Colonic mucosa (tissue), 4 donors: ENCODE measurements at regions not wholly inside any gene's neighbourhood (a gene's known extent, or its start where the extent isn't known, plus 50 kb on each side); places are given as distances from the start of the nearest gene placed in this dataset.

Experiments used
- DNase-seq: peaks from one replicate; pipeline ENCODE4 v3.0.0-alpha.2; 2020
- H3K27ac ChIP-seq: fragments of 200-600 bp; one replicate; pipeline ENCODE4 v1.8.0; 2021
- H3K27me3 ChIP-seq: fragments of 200-600 bp; one replicate; pipeline ENCODE4 v1.8.0; 2021
- H3K36me3 ChIP-seq: fragments of 200-600 bp; one replicate; pipeline ENCODE4 v1.8.0; 2021
- H3K4me1 ChIP-seq: fragments of 200-600 bp; one replicate; pipeline ENCODE4 v1.8.0; 2021; ENCODE audit warnings: mild to moderate bottlenecking
- H3K4me3 ChIP-seq: fragments of 200-600 bp; one replicate; pipeline ENCODE4 v1.8.0; 2021
- H3K9ac ChIP-seq, 2 donors: one replicate each; pipeline ENCODE4 v1.7.0; 2013; ENCODE audit warnings: control low read depth in 2 of 2, low read depth in 2 of 2, low read length in 2 of 2
- H3K9me3 ChIP-seq: fragments of 200-600 bp; one replicate; pipeline ENCODE4 v1.8.0; 2021
- intact Hi-C: fragments of 100-400 bp; cut with DNase I; formaldehyde crosslinking; loops from one replicate; pipeline ENCODE4 v1.14.1; 2022
- TF ChIP-seq, protein P1 (sequence below): fragments of 200-600 bp; IDR thresholded peaks from one replicate; pipeline ENCODE4 v1.8.0; 2022; ENCODE audit warnings: antibody characterized with exemption, mild to moderate bottlenecking
- donor health status: healthy.
- donor health status: DM: no; HTN: no; CAD: no.
- donor health status: DM: no; HTN: no; CAD: no.

DNA sequence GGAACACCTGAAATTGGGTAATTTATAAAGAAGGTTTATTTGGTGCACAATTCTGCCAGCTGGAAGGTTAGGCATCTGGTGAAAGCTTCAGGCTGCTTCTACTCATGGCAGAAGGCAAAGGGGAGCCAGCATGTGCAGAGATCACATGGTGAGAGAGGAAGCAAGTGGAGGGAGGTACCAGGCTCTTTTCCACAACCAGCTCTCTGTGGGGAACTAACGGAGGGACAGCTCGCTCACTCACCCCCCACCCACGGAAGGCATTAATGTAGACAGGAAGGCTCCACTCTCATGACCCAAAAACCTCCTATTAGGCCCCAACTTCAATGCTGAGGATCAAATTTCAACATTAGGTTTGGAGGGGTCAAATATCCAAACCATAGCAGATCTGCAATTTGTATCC, 75.6 kb upstream of the ARHGAP32 start:
- Histone ChIP-seq H3K36me3 (no peaks in the 10 kb centered on the region), H3K4me3 (no peak overlapping the region), H3K27ac (no peak overlapping the region), H3K4me1 (no peaks in the 10 kb centered on the region), H3K27me3 (no peaks in the 10 kb centered on the region), H3K9ac (no peak overlapping the region), H3K9me3 (no peaks in the 10 kb centered on the region)
- TF ChIP-seq, protein P1, sequence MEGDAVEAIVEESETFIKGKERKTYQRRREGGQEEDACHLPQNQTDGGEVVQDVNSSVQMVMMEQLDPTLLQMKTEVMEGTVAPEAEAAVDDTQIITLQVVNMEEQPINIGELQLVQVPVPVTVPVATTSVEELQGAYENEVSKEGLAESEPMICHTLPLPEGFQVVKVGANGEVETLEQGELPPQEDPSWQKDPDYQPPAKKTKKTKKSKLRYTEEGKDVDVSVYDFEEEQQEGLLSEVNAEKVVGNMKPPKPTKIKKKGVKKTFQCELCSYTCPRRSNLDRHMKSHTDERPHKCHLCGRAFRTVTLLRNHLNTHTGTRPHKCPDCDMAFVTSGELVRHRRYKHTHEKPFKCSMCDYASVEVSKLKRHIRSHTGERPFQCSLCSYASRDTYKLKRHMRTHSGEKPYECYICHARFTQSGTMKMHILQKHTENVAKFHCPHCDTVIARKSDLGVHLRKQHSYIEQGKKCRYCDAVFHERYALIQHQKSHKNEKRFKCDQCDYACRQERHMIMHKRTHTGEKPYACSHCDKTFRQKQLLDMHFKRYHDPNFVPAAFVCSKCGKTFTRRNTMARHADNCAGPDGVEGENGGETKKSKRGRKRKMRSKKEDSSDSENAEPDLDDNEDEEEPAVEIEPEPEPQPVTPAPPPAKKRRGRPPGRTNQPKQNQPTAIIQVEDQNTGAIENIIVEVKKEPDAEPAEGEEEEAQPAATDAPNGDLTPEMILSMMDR, result no peak
- intact Hi-C loops, result no loop called here
- no peak for DNase-seq

GRCh38 chr11:129266536-129266935, 74.4 kb upstream of the ARHGAP32 start:
- Histone ChIP-seq H3K36me3 (no peaks in the 10 kb centered on the region), H3K9me3 (no peaks in the 10 kb centered on the region), H3K4me1 (no peaks in the 10 kb centered on the region), H3K4me3 (no peak overlapping the region), H3K27me3 (no peaks in the 10 kb centered on the region), H3K27ac (no peak overlapping the region), H3K9ac (no peak overlapping the region)
- intact Hi-C loops, result no loop called here
- DNase-seq, result no peak
- TF ChIP-seq, protein P1, result no peak

- TF ChIP-seq, protein P1, result no peak
- no peak overlapping the region for H3K27ac ChIP-seq
These were observed 73.1 kb upstream of the ARHGAP32 start for GRCh38 chr11:129265125-129265788.

GRCh38 chr11:129264114-129264513, 72.0 kb upstream of the ARHGAP32 start:
- H3K36me3 ChIP-seq, result no peaks in the 10 kb centered on the region
- H3K9ac ChIP-seq, result no peak overlapping the region

More at GRCh38 chr11:129265125-129265788, 73.1 kb upstream of the ARHGAP32 start:
- no peaks in the 10 kb centered on the region for H3K27me3 ChIP-seq
- H3K4me1 ChIP-seq, result no peaks in the 10 kb centered on the region
- H3K9ac ChIP-seq, result no peak overlapping the region
- DNase-seq, result no peak
- intact Hi-C loops, result no loop called here
- H3K36me3 ChIP-seq, result no peaks in the 10 kb centered on the region
- H3K9me3 ChIP-seq, result no peaks in the 10 kb centered on the region
- no peak overlapping the region for H3K4me3 ChIP-seq

GRCh38 chr11:129260750-129261149, 68.6 kb upstream of the ARHGAP32 start:
- H3K4me1 ChIP-seq, result no peaks in the 10 kb centered on the region
- H3K9ac ChIP-seq, result no peak overlapping the region
- H3K36me3 ChIP-seq, result no peaks in the 10 kb centered on the region
- no peaks in the 10 kb centered on the region for H3K9me3 ChIP-seq
- no peaks in the 10 kb centered on the region for H3K27me3 ChIP-seq
- intact Hi-C loops, result no loop called here
- TF ChIP-seq, protein P1, result no peak
- no peak overlapping the region for H3K27ac ChIP-seq
- no peak overlapping the region for H3K4me3 ChIP-seq
- no peak for DNase-seq

More at GRCh38 chr11:129264114-129264513, 72.0 kb upstream of the ARHGAP32 start:
- H3K9me3 ChIP-seq, result no peaks in the 10 kb centered on the region
- intact Hi-C loops, result no loop called here
- H3K27me3 ChIP-seq, result no peaks in the 10 kb centered on the region
- no peak for DNase-seq
- H3K4me1 ChIP-seq, result no peaks in the 10 kb centered on the region
- TF ChIP-seq, protein P1, result no peak
- H3K4me3 ChIP-seq, result no peak overlapping the region
- H3K27ac ChIP-seq, result no peak overlapping the region
